ENCODE measurements at regions not wholly inside any gene's neighbourhood (a gene's known extent, or its start where the extent isn't known, plus 50 kb on each side); places are given as distances from the start of the nearest gene placed in this dataset.

DNA sequence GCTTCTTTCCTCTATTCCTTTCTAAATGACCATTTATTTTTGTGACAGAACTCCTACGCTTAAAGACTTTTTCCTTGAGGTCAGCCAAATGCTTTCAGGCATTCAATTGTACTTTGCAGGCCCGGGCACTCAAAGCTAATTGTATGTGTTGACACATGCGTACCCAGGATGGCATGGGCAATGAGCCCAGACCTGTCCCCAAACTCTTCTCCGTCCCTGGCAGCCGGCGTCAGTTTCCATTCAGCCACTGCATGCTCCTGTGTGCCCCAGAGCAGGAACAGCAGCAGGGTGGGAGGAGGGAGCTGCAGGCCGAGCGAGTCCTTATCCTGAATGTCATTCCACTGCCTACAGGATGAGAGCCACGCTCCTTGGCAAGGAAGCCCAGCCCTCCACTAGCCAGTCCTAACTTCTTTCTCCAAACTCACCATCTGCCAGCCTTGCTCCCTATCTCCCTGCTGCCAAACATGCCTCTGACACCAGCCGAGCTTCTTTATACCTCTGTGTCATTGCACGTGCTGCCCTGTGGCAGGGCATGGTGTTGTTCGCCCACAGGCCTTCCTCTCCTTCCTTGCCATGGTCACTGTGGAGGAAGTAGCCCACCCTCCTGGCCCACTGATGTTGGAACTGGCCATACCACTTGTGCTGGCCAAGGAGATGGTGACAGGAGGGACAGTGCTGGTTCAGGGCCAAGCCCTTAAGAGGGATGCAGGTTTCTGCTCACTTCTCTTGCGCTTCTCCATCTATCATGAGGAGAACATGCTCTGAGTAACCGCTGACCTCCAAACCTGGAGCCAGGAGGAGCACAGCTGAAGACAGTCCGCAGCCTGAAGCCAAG lies 116.9 kb upstream of the FHL2 start:
- H3K27ac ChIP-seq (ENCODE audit: control insufficient read depth, insufficient read depth, low read length) = no peak overlapping the region
- no peaks in the 10 kb centered on the region for H3K9me3 ChIP-seq (ENCODE audit: control insufficient read depth, low read depth, low read length)
- DNase-seq (ENCODE audit: low read depth, low spot score) (no peak), FAIRE-seq (no peak)
- no peaks in the 10 kb centered on the region for H3K27me3 ChIP-seq (ENCODE audit: control insufficient read depth, extremely low read depth, insufficient read depth, low read length)
- no peak overlapping the region for H3K4me2 ChIP-seq (ENCODE audit: control insufficient read depth, extremely low read depth, insufficient read depth, low read depth, low read length)
- H4K20me1 ChIP-seq (ENCODE audit: control insufficient read depth, extremely low read depth, insufficient read depth, low read length) = no peaks in the 10 kb centered on the region
- dilution Hi-C loops (cut with MboI; ENCODE audit: extremely low pct_ligation_motif_present, low sequenced_read_pairs) = no loop called here
- no peak overlapping the region for H3K9ac ChIP-seq (ENCODE audit: control insufficient read depth, extremely low read depth, insufficient read depth, low read length)
- no peak for TF ChIP-seq EZH2 (IDR thresholded peaks at IDR 0.05; ENCODE audit: low read length)
- TF ChIP-seq, protein P1, sequence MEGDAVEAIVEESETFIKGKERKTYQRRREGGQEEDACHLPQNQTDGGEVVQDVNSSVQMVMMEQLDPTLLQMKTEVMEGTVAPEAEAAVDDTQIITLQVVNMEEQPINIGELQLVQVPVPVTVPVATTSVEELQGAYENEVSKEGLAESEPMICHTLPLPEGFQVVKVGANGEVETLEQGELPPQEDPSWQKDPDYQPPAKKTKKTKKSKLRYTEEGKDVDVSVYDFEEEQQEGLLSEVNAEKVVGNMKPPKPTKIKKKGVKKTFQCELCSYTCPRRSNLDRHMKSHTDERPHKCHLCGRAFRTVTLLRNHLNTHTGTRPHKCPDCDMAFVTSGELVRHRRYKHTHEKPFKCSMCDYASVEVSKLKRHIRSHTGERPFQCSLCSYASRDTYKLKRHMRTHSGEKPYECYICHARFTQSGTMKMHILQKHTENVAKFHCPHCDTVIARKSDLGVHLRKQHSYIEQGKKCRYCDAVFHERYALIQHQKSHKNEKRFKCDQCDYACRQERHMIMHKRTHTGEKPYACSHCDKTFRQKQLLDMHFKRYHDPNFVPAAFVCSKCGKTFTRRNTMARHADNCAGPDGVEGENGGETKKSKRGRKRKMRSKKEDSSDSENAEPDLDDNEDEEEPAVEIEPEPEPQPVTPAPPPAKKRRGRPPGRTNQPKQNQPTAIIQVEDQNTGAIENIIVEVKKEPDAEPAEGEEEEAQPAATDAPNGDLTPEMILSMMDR (optimal IDR thresholded peaks at IDR 0.05 in 1 of 3, IDR thresholded peaks at IDR 0.05 in 1 of 3, conservative IDR thresholded peaks at IDR 0.05 in 1 of 3; ENCODE audit: extremely low read depth in 1 of 3, insufficient read depth in 2 of 3, low read length in 3 of 3) = no peak
- no peaks in the 10 kb centered on the region for H3K36me3 ChIP-seq (ENCODE audit: control insufficient read depth in 2 of 2, extremely low read depth in 1 of 2, insufficient read depth in 2 of 2, low read length in 2 of 2)
- peaks cover 6% of the 10 kb centered on the region for H3K4me1 ChIP-seq (ENCODE audit: control insufficient read depth, extremely low read depth, insufficient read depth, low read length)
- H2AFZ ChIP-seq (ENCODE audit: control insufficient read depth, low read length) = no peak overlapping the region
- no peaks in the 10 kb centered on the region for H3K9me1 ChIP-seq (ENCODE audit: control insufficient read depth, extremely low read depth, insufficient read depth, low read length)
- no peak overlapping the region for H3K4me3 ChIP-seq (ENCODE audit: control insufficient read depth in 2 of 3, extremely low read depth in 1 of 3, insufficient read depth in 2 of 3, low read depth in 1 of 3, low read length in 3 of 3)
- H3K79me2 ChIP-seq (ENCODE audit: control insufficient read depth, insufficient read depth, low read length) = no peaks in the 10 kb centered on the region

DNA sequence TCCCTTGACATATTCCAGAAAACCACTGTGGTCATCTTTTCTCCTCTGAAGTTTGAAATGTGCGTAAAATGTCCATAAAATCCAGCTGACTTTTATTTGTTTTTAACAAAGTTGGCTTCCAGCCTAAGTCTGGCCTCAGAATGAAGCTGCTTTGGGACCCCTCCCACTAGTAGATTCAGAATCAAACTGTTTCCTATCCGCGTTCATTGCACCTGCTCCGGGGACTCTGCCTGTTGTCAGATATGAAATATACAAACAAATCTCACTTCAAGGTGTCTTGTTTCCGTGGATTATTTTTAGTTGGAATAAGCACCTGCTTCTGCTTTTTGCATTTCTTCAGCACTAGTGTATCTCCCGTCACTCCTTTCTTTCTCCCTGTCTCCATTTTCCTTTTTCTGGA lies 115.7 kb upstream of the FHL2 start:
- Histone ChIP-seq H3K27me3 (ENCODE audit: control insufficient read depth, extremely low read depth, insufficient read depth, low read length) (no peaks in the 10 kb centered on the region), H3K36me3 (ENCODE audit: control insufficient read depth in 2 of 2, extremely low read depth in 1 of 2, insufficient read depth in 2 of 2, low read length in 2 of 2) (no peaks in the 10 kb centered on the region), H3K9me1 (ENCODE audit: control insufficient read depth, extremely low read depth, insufficient read depth, low read length) (no peaks in the 10 kb centered on the region), H4K20me1 (ENCODE audit: control insufficient read depth, extremely low read depth, insufficient read depth, low read length) (no peaks in the 10 kb centered on the region), H3K9me3 (ENCODE audit: control insufficient read depth, low read depth, low read length) (no peaks in the 10 kb centered on the region), H2AFZ (ENCODE audit: control insufficient read depth, low read length) (no peak overlapping the region), H3K4me1 (ENCODE audit: control insufficient read depth, extremely low read depth, insufficient read depth, low read length) (peaks cover 6% of the 10 kb centered on the region), H3K9ac (ENCODE audit: control insufficient read depth, extremely low read depth, insufficient read depth, low read length) (no peak overlapping the region), H3K4me2 (ENCODE audit: control insufficient read depth, extremely low read depth, insufficient read depth, low read depth, low read length) (no peak overlapping the region), H3K4me3 (ENCODE audit: control insufficient read depth in 2 of 3, extremely low read depth in 1 of 3, insufficient read depth in 2 of 3, low read depth in 1 of 3, low read length in 3 of 3) (no peak overlapping the region), H3K27ac (ENCODE audit: control insufficient read depth, insufficient read depth, low read length) (no peak overlapping the region), H3K79me2 (ENCODE audit: control insufficient read depth, insufficient read depth, low read length) (no peaks in the 10 kb centered on the region)
- TF ChIP-seq, protein P1 (optimal IDR thresholded peaks at IDR 0.05 in 1 of 3, IDR thresholded peaks at IDR 0.05 in 1 of 3, conservative IDR thresholded peaks at IDR 0.05 in 1 of 3; ENCODE audit: extremely low read depth in 1 of 3, insufficient read depth in 2 of 3, low read length in 3 of 3) = no peak
- TF ChIP-seq EZH2 (IDR thresholded peaks at IDR 0.05; ENCODE audit: low read length) = no peak
- DNase-seq (ENCODE audit: low read depth, low spot score) (no peak), FAIRE-seq (no peak)
- dilution Hi-C loops (cut with MboI; ENCODE audit: extremely low pct_ligation_motif_present, low sequenced_read_pairs) = no loop called here

All from keratinocyte (primary cell).